ENCODE measurements at regions not wholly inside any gene's neighbourhood (a gene's known extent, or its start where the extent isn't known, plus 50 kb on each side); places are given as distances from the start of the nearest gene placed in this dataset.

- Histone ChIP-seq H3K9me3 (ENCODE audit: low read depth) (no peaks in the 10 kb centered on the region), H3K27ac (no peak overlapping the region), H4K20me1 (ENCODE audit: insufficient read depth) (no peaks in the 10 kb centered on the region), H3F3A (ENCODE audit: insufficient read depth) (no peaks in the 10 kb centered on the region), H3K27me3 (replicated peaks; ENCODE audit: insufficient read depth) (no peaks in the 10 kb centered on the region), H2AFZ (no peak overlapping the region), H3K36me3 (ENCODE audit: low read depth) (no peaks in the 10 kb centered on the region), H3K9me2 (ENCODE audit: insufficient read depth) (no peaks in the 10 kb centered on the region), H3K4me2 (ENCODE audit: unreplicated experiment) (no peak overlapping the region), H3K9ac (no peak overlapping the region), H3K4me1 (ENCODE audit: insufficient read depth) (peaks cover 12% of the 10 kb centered on the region; the same call in 1 of the 2 replicates), H3K79me2 (ENCODE audit: insufficient read depth) (no peaks in the 10 kb centered on the region), H3K4me3 (no peak overlapping the region)
- TF ChIP-seq EZH2phosphoT487 (IDR thresholded peaks at IDR 0.05; ENCODE audit: insufficient read depth, low read depth) (no peak), EZH2 (IDR thresholded peaks at IDR 0.05; ENCODE audit: insufficient read depth, poor library complexity, severe bottlenecking) (no peak)
- in situ Hi-C loops (cut with MboI), result loop anchor here (10.0 to 25.0 kb wide), 2 partner anchors 289 to 1166 kb away; partner anchors contain the start of gene TRIB2
- WGBS, 2 experiments (ENCODE audit: low coverage in 1 of 2, low lambda C conversion rate in 2 of 2, missing lambda C conversion rate in 2 of 2), result 20 to 27% methylated on average over 2 of the region's 2 CpGs
- peak; percentile 7 for DNase-seq
These were observed 286.8 kb downstream of the TRIB2 start for GRCh38 chr2:13003500-13003899.

GRCh38 chr2:13005048-13005447 is 288.3 kb downstream of the TRIB2 start:
- no peaks in the 10 kb centered on the region for H3K79me2 ChIP-seq (ENCODE audit: insufficient read depth)
- no peaks in the 10 kb centered on the region for H3K27me3 ChIP-seq (replicated peaks; ENCODE audit: insufficient read depth)
- H3K4me2 ChIP-seq (ENCODE audit: unreplicated experiment), result no peak overlapping the region
- H3K4me1 ChIP-seq (ENCODE audit: insufficient read depth), result peaks cover 12% of the 10 kb centered on the region; the same call in 1 of the 2 replicates
- H3K27ac ChIP-seq, result no peak overlapping the region
- no peaks in the 10 kb centered on the region for H3K9me3 ChIP-seq (ENCODE audit: low read depth)
- H4K20me1 ChIP-seq (ENCODE audit: insufficient read depth), result no peaks in the 10 kb centered on the region
- no peak for DNase-seq
- no peaks in the 10 kb centered on the region for H3F3A ChIP-seq (ENCODE audit: insufficient read depth)
- H3K4me3 ChIP-seq, result no peak overlapping the region
- H3K9ac ChIP-seq, result no peak overlapping the region
- no peak for TF ChIP-seq EZH2phosphoT487 (IDR thresholded peaks at IDR 0.05; ENCODE audit: insufficient read depth, low read depth)
- TF ChIP-seq EZH2 (IDR thresholded peaks at IDR 0.05; ENCODE audit: insufficient read depth, poor library complexity, severe bottlenecking), result no peak
- in situ Hi-C loops (cut with MboI), result loop anchor here (10.0 to 25.0 kb wide), 2 partner anchors 290 to 1168 kb away; partner anchors contain the start of gene TRIB2
- H3K9me2 ChIP-seq (ENCODE audit: insufficient read depth), result no peaks in the 10 kb centered on the region
- no peak overlapping the region for H2AFZ ChIP-seq
- no peaks in the 10 kb centered on the region for H3K36me3 ChIP-seq (ENCODE audit: low read depth)
- 62 to 68% methylated on average over 2 of the region's 2 CpGs for WGBS, 2 experiments (ENCODE audit: low coverage in 1 of 2, low lambda C conversion rate in 2 of 2, missing lambda C conversion rate in 2 of 2)

GRCh38 chr2:13005761-13006335 is 289.1 kb downstream of the TRIB2 start:
- TF ChIP-seq EZH2phosphoT487 (IDR thresholded peaks at IDR 0.05; ENCODE audit: insufficient read depth, low read depth), result no peak
- no peak for TF ChIP-seq EZH2 (IDR thresholded peaks at IDR 0.05; ENCODE audit: insufficient read depth, poor library complexity, severe bottlenecking)
- no peak for DNase-seq
- Histone ChIP-seq H2AFZ (no peak overlapping the region), H3K9ac (no peak overlapping the region), H3K9me2 (ENCODE audit: insufficient read depth) (no peaks in the 10 kb centered on the region), H3F3A (ENCODE audit: insufficient read depth) (no peaks in the 10 kb centered on the region), H3K4me2 (ENCODE audit: unreplicated experiment) (no peak overlapping the region), H3K36me3 (ENCODE audit: low read depth) (no peaks in the 10 kb centered on the region), H3K27me3 (replicated peaks; ENCODE audit: insufficient read depth) (no peaks in the 10 kb centered on the region), H3K4me3 (no peak overlapping the region), H3K27ac (no peak overlapping the region), H3K4me1 (ENCODE audit: insufficient read depth) (peaks cover 12% of the 10 kb centered on the region; the same call in 1 of the 2 replicates), H3K9me3 (ENCODE audit: low read depth) (no peaks in the 10 kb centered on the region), H3K79me2 (ENCODE audit: insufficient read depth) (no peaks in the 10 kb centered on the region), H4K20me1 (ENCODE audit: insufficient read depth) (no peaks in the 10 kb centered on the region)
- WGBS, 2 experiments (ENCODE audit: low coverage in 1 of 2, low lambda C conversion rate in 2 of 2, missing lambda C conversion rate in 2 of 2), result 96 to 97% methylated on average over 7 of the region's 7 CpGs
- in situ Hi-C loops (cut with MboI), result loop anchor here (10.0 to 25.0 kb wide), 2 partner anchors 291 to 1169 kb away; partner anchors contain the start of gene TRIB2

GRCh38 chr2:13006426-13006825 is 289.7 kb downstream of the TRIB2 start:
- 87 to 91% methylated on average over 4 of the region's 4 CpGs for WGBS, 2 experiments (ENCODE audit: low coverage in 1 of 2, low lambda C conversion rate in 2 of 2, missing lambda C conversion rate in 2 of 2)
- H3K9me3 ChIP-seq (ENCODE audit: low read depth), result no peaks in the 10 kb centered on the region
- no peaks in the 10 kb centered on the region for H3K27me3 ChIP-seq (replicated peaks; ENCODE audit: insufficient read depth)
- peaks cover 12% of the 10 kb centered on the region; the same call in 1 of the 2 replicates for H3K4me1 ChIP-seq (ENCODE audit: insufficient read depth)
- H2AFZ ChIP-seq, result peak overlapping the region; percentile 59; the same call in 1 of the 2 replicates
- H3K36me3 ChIP-seq (ENCODE audit: low read depth), result no peaks in the 10 kb centered on the region
- peak overlapping the region; percentile 52 for H3K4me2 ChIP-seq (ENCODE audit: unreplicated experiment)
- H3K79me2 ChIP-seq (ENCODE audit: insufficient read depth), result no peaks in the 10 kb centered on the region
- H3K4me3 ChIP-seq, result no peak overlapping the region
- no peak overlapping the region for H3K9ac ChIP-seq
- TF ChIP-seq EZH2 (IDR thresholded peaks at IDR 0.05; ENCODE audit: insufficient read depth, poor library complexity, severe bottlenecking) (no peak), EZH2phosphoT487 (IDR thresholded peaks at IDR 0.05; ENCODE audit: insufficient read depth, low read depth) (no peak)
- no peaks in the 10 kb centered on the region for H4K20me1 ChIP-seq (ENCODE audit: insufficient read depth)
- H3K27ac ChIP-seq, result no peak overlapping the region
- H3F3A ChIP-seq (ENCODE audit: insufficient read depth), result no peaks in the 10 kb centered on the region
- DNase-seq, result no peak
- in situ Hi-C loops (cut with MboI), result loop anchor here (10.0 to 25.0 kb wide), 2 partner anchors 292 to 1169 kb away; partner anchors contain the start of gene TRIB2
- no peaks in the 10 kb centered on the region for H3K9me2 ChIP-seq (ENCODE audit: insufficient read depth)

Measured in GM23248 (cell line).